Loucy (cell line): ENCODE measurements at regions not wholly inside any gene's neighbourhood (a gene's known extent, or its start where the extent isn't known, plus 50 kb on each side); places are given as distances from the start of the nearest gene placed in this dataset.

ENCODE experiments used
- EZH2phosphoT487 ChIP-seq: fragments of 200-600 bp; IDR thresholded peaks from 2 replicates; pipeline ENCODE4 v1.6.1; 2018; ENCODE audit warnings: antibody characterized with exemption, mild to moderate bottlenecking, moderate library complexity, borderline replicate concordance
- TF ChIP-seq, protein P1 (sequence below): fragments of 200-600 bp; sonication (generic); conservative IDR thresholded peaks from 2 replicates; pipeline ENCODE4 v1.5.1; 2014; ENCODE audit warnings: mild to moderate bottlenecking, antibody characterized with exemption, low read length

DNA sequence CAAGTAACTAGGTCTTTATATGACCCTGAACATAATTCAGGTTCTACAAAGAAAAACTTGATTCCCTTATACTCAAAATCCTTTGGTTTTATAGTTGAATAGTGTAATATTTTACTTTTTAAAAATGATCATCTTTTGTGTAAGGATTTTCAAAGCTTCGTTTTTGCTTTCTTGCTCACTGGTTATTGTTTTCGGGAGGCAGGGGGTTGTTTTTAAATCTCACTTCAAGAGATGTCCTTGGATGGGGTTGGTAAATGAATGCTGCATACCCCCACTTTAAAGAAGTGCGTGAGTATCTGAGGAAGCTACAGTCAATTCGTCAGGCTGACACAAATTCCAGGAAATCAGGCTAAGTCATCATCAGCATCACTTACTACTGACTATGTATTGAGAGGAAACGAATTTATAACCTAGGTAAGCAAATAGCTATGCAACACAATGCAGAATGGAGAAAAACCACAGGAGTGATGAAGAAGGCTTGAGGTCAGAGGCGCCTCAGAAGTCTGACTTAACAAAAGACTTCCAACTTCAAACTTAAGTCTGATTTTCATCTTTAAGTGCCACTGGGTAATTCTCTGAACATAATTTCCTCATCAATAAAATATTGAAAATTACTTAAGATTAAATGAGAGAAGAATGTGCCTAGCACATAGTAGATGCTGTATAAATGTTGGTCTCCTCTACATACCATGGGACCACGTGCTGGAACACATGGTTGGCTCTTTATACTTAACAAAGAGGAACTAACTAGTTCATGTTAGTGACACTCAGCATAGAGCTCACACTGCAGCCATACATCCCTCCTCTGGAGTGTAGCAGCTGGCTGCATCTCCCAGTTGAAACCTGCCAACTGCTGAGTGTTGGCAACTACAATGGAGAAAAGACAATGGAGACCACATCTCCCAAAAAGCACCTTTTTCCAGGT, 106.0 kb upstream of the KIF2A start:
- TF ChIP-seq, protein P1, sequence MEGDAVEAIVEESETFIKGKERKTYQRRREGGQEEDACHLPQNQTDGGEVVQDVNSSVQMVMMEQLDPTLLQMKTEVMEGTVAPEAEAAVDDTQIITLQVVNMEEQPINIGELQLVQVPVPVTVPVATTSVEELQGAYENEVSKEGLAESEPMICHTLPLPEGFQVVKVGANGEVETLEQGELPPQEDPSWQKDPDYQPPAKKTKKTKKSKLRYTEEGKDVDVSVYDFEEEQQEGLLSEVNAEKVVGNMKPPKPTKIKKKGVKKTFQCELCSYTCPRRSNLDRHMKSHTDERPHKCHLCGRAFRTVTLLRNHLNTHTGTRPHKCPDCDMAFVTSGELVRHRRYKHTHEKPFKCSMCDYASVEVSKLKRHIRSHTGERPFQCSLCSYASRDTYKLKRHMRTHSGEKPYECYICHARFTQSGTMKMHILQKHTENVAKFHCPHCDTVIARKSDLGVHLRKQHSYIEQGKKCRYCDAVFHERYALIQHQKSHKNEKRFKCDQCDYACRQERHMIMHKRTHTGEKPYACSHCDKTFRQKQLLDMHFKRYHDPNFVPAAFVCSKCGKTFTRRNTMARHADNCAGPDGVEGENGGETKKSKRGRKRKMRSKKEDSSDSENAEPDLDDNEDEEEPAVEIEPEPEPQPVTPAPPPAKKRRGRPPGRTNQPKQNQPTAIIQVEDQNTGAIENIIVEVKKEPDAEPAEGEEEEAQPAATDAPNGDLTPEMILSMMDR = no peak
- TF ChIP-seq EZH2phosphoT487 = no peak
